Hepatocyte (in vitro differentiated cells): ENCODE measurements at regions not wholly inside any gene's neighbourhood (a gene's known extent, or its start where the extent isn't known, plus 50 kb on each side); places are given as distances from the start of the nearest gene placed in this dataset.

Experiments used
- DNase-seq: peaks from one replicate; pipeline ENCODE4 v3.0.0-alpha.2; 2016; ENCODE audit warnings: low spot score
- H2AFZ ChIP-seq: fragments of 200-600 bp; sonication (generic); 2 replicates; pipeline ENCODE4 v1.6.0; 2016; ENCODE audit warnings: antibody characterized with exemption, mild to moderate bottlenecking
- H3K27ac ChIP-seq: fragments of 200-600 bp; sonication (generic); 2 replicates; pipeline ENCODE4 v1.5.1; 2016; ENCODE audit warnings: mild to moderate bottlenecking
- H3K27me3 ChIP-seq: fragments of 200-600 bp; sonication (generic); 2 replicates; pipeline ENCODE4 v1.6.1; 2016
- H3K36me3 ChIP-seq: fragments of 200-600 bp; sonication (generic); replicated peaks from 2 replicates; pipeline ENCODE4 v1.5.1; 2016; ENCODE audit warnings: low read depth; ENCODE audit not compliant: insufficient read depth
- H3K4me1 ChIP-seq: fragments of 200-600 bp; sonication (generic); 2 replicates; pipeline ENCODE4 v1.5.1; 2016; ENCODE audit warnings: mild to moderate bottlenecking, moderate library complexity; ENCODE audit not compliant: insufficient read depth
- H3K4me2 ChIP-seq: fragments of 200-600 bp; sonication (generic); 2 replicates; pipeline ENCODE4 v1.6.0; 2016
- H3K4me3 ChIP-seq: fragments of 200-600 bp; sonication (generic); 2 replicates; pipeline ENCODE4 v1.5.1; 2016; ENCODE audit warnings: mild to moderate bottlenecking
- H3K79me2 ChIP-seq: fragments of 200-600 bp; sonication (generic); 2 replicates; pipeline ENCODE4 v1.6.0; 2017; ENCODE audit warnings: mild to moderate bottlenecking
- H3K9me2 ChIP-seq: fragments of 200-600 bp; sonication (generic); replicated peaks from 2 replicates; pipeline ENCODE4 v1.6.0; 2017; ENCODE audit warnings: mild to moderate bottlenecking; ENCODE audit not compliant: insufficient read depth
- H3K9me3 ChIP-seq: fragments of 200-600 bp; sonication (generic); 2 replicates; pipeline ENCODE4 v1.5.1; 2016; ENCODE audit warnings: low read depth, mild to moderate bottlenecking
- H4K20me1 ChIP-seq: fragments of 200-600 bp; sonication (generic); 2 replicates; pipeline ENCODE4 v1.6.0; 2016; ENCODE audit warnings: mild to moderate bottlenecking; ENCODE audit not compliant: insufficient read depth, poor library complexity, severe bottlenecking
- CTCF ChIP-seq: fragments of 200-600 bp; sonication (generic); IDR thresholded peaks from 2 replicates; pipeline ENCODE4 v1.5.1; 2016; ENCODE audit warnings: antibody characterized with exemption, mild to moderate bottlenecking; ENCODE audit not compliant: poor library complexity
- EZH2 ChIP-seq: fragments of 200-600 bp; sonication (generic); IDR thresholded peaks from 2 replicates; pipeline ENCODE4 v1.6.1; 2016; ENCODE audit warnings: antibody characterized with exemption, mild to moderate bottlenecking, borderline replicate concordance
- EZH2phosphoT487 ChIP-seq: fragments of 200-600 bp; sonication (generic); IDR thresholded peaks from one replicate; pipeline ENCODE4 v1.6.1; 2018; ENCODE audit warnings: antibody characterized with exemption, mild to moderate bottlenecking, low read depth, moderate library complexity; ENCODE audit not compliant: unreplicated experiment, severe bottlenecking
- WGBS: methylation state at CpG from one replicate; pipeline ENCODE4 v1.1.6; 2016; ENCODE audit warnings: low lambda C conversion rate; ENCODE audit errors: missing lambda C conversion rate; 5-methylcytosine and 5-hydroxymethylcytosine counted together

- Histone ChIP-seq H3K79me2 (no peaks in the 10 kb centered on the region), H3K4me2 (no peak overlapping the region), H3K9me3 (no peaks in the 10 kb centered on the region), H4K20me1 (no peaks in the 10 kb centered on the region), H3K4me1 (no peaks in the 10 kb centered on the region), H3K4me3 (no peak overlapping the region), H3K27ac (no peak overlapping the region), H2AFZ (no peak overlapping the region), H3K36me3 (no peaks in the 10 kb centered on the region), H3K27me3 (no peaks in the 10 kb centered on the region), H3K9me2 (no peaks in the 10 kb centered on the region)
- no peak for DNase-seq
- no peak for TF ChIP-seq EZH2phosphoT487
- TF ChIP-seq EZH2 = no peak
- TF ChIP-seq CTCF = no peak
- WGBS = 67% methylated on average over 1 of the region's 1 CpG
Measured at GRCh38 chr3:148238421-148238821, 459.3 kb upstream of the AGTR1 start.

GRCh38 chr3:148240351-148240750 is 457.4 kb upstream of the AGTR1 start:
- DNase-seq = no peak
- H3K27me3 ChIP-seq = no peaks in the 10 kb centered on the region
- H4K20me1 ChIP-seq = no peaks in the 10 kb centered on the region
- H3K9me2 ChIP-seq = no peaks in the 10 kb centered on the region
- no peaks in the 10 kb centered on the region for H3K79me2 ChIP-seq
- TF ChIP-seq EZH2 (no peak), EZH2phosphoT487 (no peak), CTCF (no peak)
- H2AFZ ChIP-seq = no peak overlapping the region
- H3K36me3 ChIP-seq = no peaks in the 10 kb centered on the region
- H3K4me3 ChIP-seq = no peak overlapping the region
- WGBS = 93% methylated on average over 3 of the region's 3 CpGs
- no peaks in the 10 kb centered on the region for H3K9me3 ChIP-seq
- no peaks in the 10 kb centered on the region for H3K4me1 ChIP-seq
- no peak overlapping the region for H3K4me2 ChIP-seq
- H3K27ac ChIP-seq = no peak overlapping the region

- Histone ChIP-seq H3K4me2 (no peak overlapping the region), H3K4me1 (no peaks in the 10 kb centered on the region), H3K27ac (no peak overlapping the region), H3K9me3 (no peaks in the 10 kb centered on the region), H3K9me2 (no peaks in the 10 kb centered on the region), H3K36me3 (no peaks in the 10 kb centered on the region), H2AFZ (no peak overlapping the region), H3K4me3 (no peak overlapping the region), H4K20me1 (no peaks in the 10 kb centered on the region), H3K79me2 (no peaks in the 10 kb centered on the region), H3K27me3 (no peaks in the 10 kb centered on the region)
- TF ChIP-seq EZH2phosphoT487 (no peak), CTCF (no peak), EZH2 (no peak)
- no peak for DNase-seq
- 59% methylated on average over 1 of the region's 1 CpG for WGBS
Measured at GRCh38 chr3:148243609-148244008, 454.1 kb upstream of the AGTR1 start.
